ENCODE measurements at regions not wholly inside any gene's neighbourhood (a gene's known extent, or its start where the extent isn't known, plus 50 kb on each side); places are given as distances from the start of the nearest gene placed in this dataset.
A peak's percentile ranks its signal among the peaks of the same experiment; 100 is the strongest.
"Not testable (repeated sequence)": the region's sequence is repeated elsewhere in the genome, so short reads cannot be mapped to it uniquely, and the experiment has no call there.

DNA sequence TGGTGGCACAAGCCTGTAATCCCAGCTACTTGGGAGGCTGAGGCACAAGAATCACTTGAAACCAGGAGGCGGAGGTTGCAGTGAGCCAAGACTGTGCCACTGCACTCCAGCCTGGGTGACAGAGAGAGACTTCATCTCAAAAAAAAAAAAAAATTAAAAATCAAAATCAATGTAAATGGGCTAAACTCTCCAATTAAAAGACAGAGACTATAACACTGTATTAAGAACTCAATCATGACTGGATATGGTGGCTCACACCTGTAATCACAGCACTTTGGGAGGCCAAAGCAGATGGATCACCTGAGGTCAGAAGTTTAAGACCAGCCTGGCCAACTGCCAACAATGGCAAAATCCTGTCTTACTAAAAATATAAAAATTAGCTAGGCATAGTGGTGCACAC is 68.4 kb upstream of the HMGXB4 start:
- CTCF ChIA-PET (ENCODE audit: low intra/inter-chr PET ratio); H3K27ac ChIP-seq (ENCODE audit: extremely low read depth, low read depth, low read length); H3K27me3 ChIP-seq (ENCODE audit: control insufficient read depth in 2 of 2, insufficient read depth in 2 of 2, low read length in 2 of 2); H3K4me1 ChIP-seq (replicated peaks in 1 of 2; ENCODE audit: control insufficient read depth in 2 of 2, insufficient read depth in 2 of 2, low read length in 2 of 2); H3K4me3 ChIP-seq; ATAC-seq; POLR2A ChIA-PET; H3K9ac ChIP-seq (ENCODE audit: insufficient read depth in 1 of 2, low read depth in 2 of 2, low read length in 2 of 2); H3K4me2 ChIP-seq (ENCODE audit: insufficient read depth, low read length); intact Hi-C loops (cut with micrococcal nuclease); BruUV-seq (replicated peaks); H3K9me3 ChIP-seq (replicated peaks; ENCODE audit: control insufficient read depth, insufficient read depth, low read depth, low read length); H2AFZ ChIP-seq (ENCODE audit: low read depth, low read length); H3K9me1 ChIP-seq (ENCODE audit: control insufficient read depth, insufficient read depth, low read length); H4K20me1 ChIP-seq (replicated peaks; ENCODE audit: control insufficient read depth, insufficient read depth, low read length); DNase-seq (ENCODE audit: extremely low read depth in 1 of 4, low spot score in 3 of 4); FAIRE-seq; in situ Hi-C loops (cut with MboI); H3K79me2 ChIP-seq (ENCODE audit: control insufficient read depth, insufficient read depth, low read length): not testable (repeated sequence)
- 100% methylated on average over 1 of the region's 1 CpG for WGBS (ENCODE audit: insufficient coverage, low coverage, missing lambda C conversion rate)
- H3K36me3 ChIP-seq (ENCODE audit: control insufficient read depth, insufficient read depth, low read length): peaks cover 25% of the 10 kb centered on the region
- peak; percentile 95 for TF ChIP-seq ZNF507 (tag; conservative IDR thresholded peaks at IDR 0.05)

DNA sequence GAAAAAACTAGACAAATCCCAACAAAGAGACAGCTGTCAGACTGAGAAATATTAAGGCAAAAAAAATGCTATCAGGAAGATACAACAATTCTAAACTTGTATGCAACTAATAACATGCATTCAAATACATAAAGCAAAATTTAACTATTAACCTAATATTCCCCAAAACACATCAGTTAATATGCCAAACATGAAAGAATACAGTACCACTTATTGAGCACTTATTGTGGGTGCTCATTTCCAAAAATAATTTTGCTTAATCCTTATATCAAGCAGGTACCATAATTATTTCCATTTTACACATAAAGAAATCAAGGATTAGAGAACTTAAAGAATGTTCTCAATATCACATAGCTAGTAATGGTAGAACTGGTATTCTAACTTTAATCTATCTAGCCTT is 67.7 kb upstream of the HMGXB4 start:
- no peak overlapping the region for H2AFZ ChIP-seq (ENCODE audit: low read depth, low read length)
- no peak overlapping the region for H3K4me3 ChIP-seq
- H3K27ac ChIP-seq (ENCODE audit: extremely low read depth, low read depth, low read length): no peak overlapping the region
- ChIA-PET CTCF (ENCODE audit: low intra/inter-chr PET ratio) (no interaction called here), POLR2A (interaction anchor here (1.1 kb wide), 1 partner anchor 13 kb away, joined by 5 read pairs; no protein-coding TSS in a partner anchor)
- no peaks in the 10 kb centered on the region for H3K4me1 ChIP-seq (replicated peaks in 1 of 2; ENCODE audit: control insufficient read depth in 2 of 2, insufficient read depth in 2 of 2, low read length in 2 of 2)
- ATAC-seq (no peak), DNase-seq (ENCODE audit: extremely low read depth in 1 of 4, low spot score in 3 of 4) (no peak), FAIRE-seq (no peak)
- in situ Hi-C loops (cut with MboI) (no loop called here), intact Hi-C loops (cut with micrococcal nuclease) (no loop called here)
- H3K9me1 ChIP-seq (ENCODE audit: control insufficient read depth, insufficient read depth, low read length): no peaks in the 10 kb centered on the region
- H3K79me2 ChIP-seq (ENCODE audit: control insufficient read depth, insufficient read depth, low read length): peaks cover 2% of the 10 kb centered on the region; the same call in 1 of the 3 replicates
- no TSS peak for BruUV-seq (replicated peaks)
- no peaks in the 10 kb centered on the region for H3K27me3 ChIP-seq (ENCODE audit: control insufficient read depth in 2 of 2, insufficient read depth in 2 of 2, low read length in 2 of 2)
- H3K36me3 ChIP-seq (ENCODE audit: control insufficient read depth, insufficient read depth, low read length): peaks cover 26% of the 10 kb centered on the region
- H3K9ac ChIP-seq (ENCODE audit: insufficient read depth in 1 of 2, low read depth in 2 of 2, low read length in 2 of 2): no peak overlapping the region
- peaks cover 4% of the 10 kb centered on the region for H3K9me3 ChIP-seq (replicated peaks; ENCODE audit: control insufficient read depth, insufficient read depth, low read depth, low read length)
- H4K20me1 ChIP-seq (replicated peaks; ENCODE audit: control insufficient read depth, insufficient read depth, low read length): no peaks in the 10 kb centered on the region
- H3K4me2 ChIP-seq (ENCODE audit: insufficient read depth, low read length): no peak overlapping the region
- TF ChIP-seq, protein P1, sequence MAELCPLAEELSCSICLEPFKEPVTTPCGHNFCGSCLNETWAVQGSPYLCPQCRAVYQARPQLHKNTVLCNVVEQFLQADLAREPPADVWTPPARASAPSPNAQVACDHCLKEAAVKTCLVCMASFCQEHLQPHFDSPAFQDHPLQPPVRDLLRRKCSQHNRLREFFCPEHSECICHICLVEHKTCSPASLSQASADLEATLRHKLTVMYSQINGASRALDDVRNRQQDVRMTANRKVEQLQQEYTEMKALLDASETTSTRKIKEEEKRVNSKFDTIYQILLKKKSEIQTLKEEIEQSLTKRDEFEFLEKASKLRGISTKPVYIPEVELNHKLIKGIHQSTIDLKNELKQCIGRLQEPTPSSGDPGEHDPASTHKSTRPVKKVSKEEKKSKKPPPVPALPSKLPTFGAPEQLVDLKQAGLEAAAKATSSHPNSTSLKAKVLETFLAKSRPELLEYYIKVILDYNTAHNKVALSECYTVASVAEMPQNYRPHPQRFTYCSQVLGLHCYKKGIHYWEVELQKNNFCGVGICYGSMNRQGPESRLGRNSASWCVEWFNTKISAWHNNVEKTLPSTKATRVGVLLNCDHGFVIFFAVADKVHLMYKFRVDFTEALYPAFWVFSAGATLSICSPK (IDR thresholded peaks at IDR 0.05; ENCODE audit: borderline replicate concordance): no peak
- TF ChIP-seq PHB2 (IDR thresholded peaks at IDR 0.05; ENCODE audit: low read depth) (no peak), HDAC1 (IDR thresholded peaks at IDR 0.05) (no peak), RBM25 (IDR thresholded peaks at IDR 0.05; ENCODE audit: low read depth, low read length, severe bottlenecking) (peak; percentile 47), TRIM28 (IDR thresholded peaks at IDR 0.05) (0 out of 2 replicates have a peak, but pooled peaks have one; percentile 38), SRSF7 (optimal IDR thresholded peaks at IDR 0.05; ENCODE audit: low read depth, low read length) (no peak)
